Neuronal stem cell (in vitro differentiated cells): ENCODE measurements at regions not wholly inside any gene's neighbourhood (a gene's known extent, or its start where the extent isn't known, plus 50 kb on each side); places are given as distances from the start of the nearest gene placed in this dataset.

ENCODE experiments used
- DNase-seq: peaks from one replicate; pipeline ENCODE4 v3.0.0-alpha.2; 2013; ENCODE audit warnings: low spot score
- H2AFZ ChIP-seq: one replicate; pipeline ENCODE4 v1.6.1; 2013; ENCODE audit warnings: mild to moderate bottlenecking, low read length, inconsistent platforms
- H2AK5ac ChIP-seq: 2 replicates; pipeline ENCODE4 v1.6.1; 2013; ENCODE audit warnings: low read depth, mild to moderate bottlenecking, inconsistent platforms, low read length, moderate library complexity, mixed read lengths
- H2BK120ac ChIP-seq: 2 replicates; pipeline ENCODE4 v1.6.1; 2013; ENCODE audit warnings: low read depth, mild to moderate bottlenecking, inconsistent platforms, low read length, moderate library complexity, mixed read lengths
- H2BK12ac ChIP-seq: one replicate; pipeline ENCODE4 v1.6.1; 2013; ENCODE audit warnings: low read length, inconsistent platforms
- H2BK15ac ChIP-seq: 2 replicates; pipeline ENCODE4 v1.6.1; 2013; ENCODE audit warnings: mild to moderate bottlenecking, low read length, inconsistent platforms, mixed read lengths
- H2BK5ac ChIP-seq: one replicate; pipeline ENCODE4 v1.6.1; 2013; ENCODE audit warnings: inconsistent platforms, mild to moderate bottlenecking, low read length, moderate library complexity
- H3K14ac ChIP-seq: one replicate; pipeline ENCODE4 v1.6.1; 2013; ENCODE audit warnings: low read length, inconsistent platforms
- H3K18ac ChIP-seq: 2 replicates; pipeline ENCODE4 v1.6.1; 2013; ENCODE audit warnings: low read length, inconsistent platforms
- H3K23ac ChIP-seq: 2 replicates; pipeline ENCODE4 v1.6.1; 2013; ENCODE audit warnings: low read depth, mild to moderate bottlenecking, mixed read lengths, low read length, inconsistent platforms; ENCODE audit not compliant: poor library complexity
- H3K27ac ChIP-seq: replicated peaks from 3 replicates; pipeline ENCODE4 v1.5.1; 2013; ENCODE audit warnings: low read length, inconsistent platforms
- H3K27me3 ChIP-seq, 3 experiments: 2 replicates each; pipeline ENCODE4 v1.6.1; 2013; ENCODE audit warnings: low read length in 3 of 3, mild to moderate bottlenecking in 2 of 3, inconsistent platforms in 1 of 3, low read depth in 1 of 3, mixed read lengths in 1 of 3, moderate library complexity in 1 of 3; ENCODE audit not compliant: control insufficient read depth in 3 of 3, insufficient read depth in 3 of 3
- H3K36me3 ChIP-seq, 2 donors: replicated peaks in 1 of 2; 2 replicates each; pipeline ENCODE4 v1.6.1; 2013; ENCODE audit warnings: low read length in 2 of 2; ENCODE audit not compliant: control insufficient read depth in 2 of 2, insufficient read depth in 2 of 2
- H3K4ac ChIP-seq: 2 replicates; pipeline ENCODE4 v1.6.1; 2013; ENCODE audit warnings: inconsistent platforms, mild to moderate bottlenecking, low read length, moderate library complexity
- H3K4me1 ChIP-seq, 2 donors: 1 replicate in 1 of 2; 2 replicates in 1 of 2; pipeline ENCODE4 v1.6.1; 2013; ENCODE audit warnings: low read length in 2 of 2, low read depth in 1 of 2; ENCODE audit not compliant: control insufficient read depth in 2 of 2, insufficient read depth in 1 of 2
- H3K4me2 ChIP-seq: one replicate; pipeline ENCODE4 v1.6.1; 2013; ENCODE audit warnings: mild to moderate bottlenecking, low read length, inconsistent platforms; ENCODE audit not compliant: insufficient read depth, poor library complexity, severe bottlenecking
- H3K4me3 ChIP-seq, 2 donors: 2 replicates each; pipeline ENCODE4 v1.5.1; 2013; ENCODE audit warnings: low read length in 2 of 2, mild to moderate bottlenecking in 2 of 2, inconsistent platforms in 1 of 2, moderate library complexity in 1 of 2
- H3K79me1 ChIP-seq: one replicate; pipeline ENCODE4 v1.6.1; 2013; ENCODE audit warnings: low read depth, mild to moderate bottlenecking, inconsistent platforms, low read length, moderate library complexity
- H3K9ac ChIP-seq: one replicate; pipeline ENCODE4 v1.6.1; 2013; ENCODE audit warnings: mild to moderate bottlenecking, low read depth, low read length, inconsistent platforms; ENCODE audit not compliant: poor library complexity
- H3K9me3 ChIP-seq, 2 donors: replicated peaks in 1 of 2; 2 replicates each; pipeline versions ENCODE3 to v1.6.1; 2013; ENCODE audit warnings: low read length in 2 of 2, mild to moderate bottlenecking in 2 of 2, inconsistent platforms in 1 of 2, low read depth in 1 of 2, mixed read lengths in 1 of 2, moderate library complexity in 1 of 2; ENCODE audit not compliant: control insufficient read depth in 2 of 2, insufficient read depth in 1 of 2
- H4K8ac ChIP-seq: one replicate; pipeline ENCODE4 v1.6.1; 2013; ENCODE audit warnings: low read depth, mild to moderate bottlenecking, inconsistent platforms, low read length, moderate library complexity
- H4K91ac ChIP-seq: one replicate; pipeline ENCODE4 v1.6.1; 2013; ENCODE audit warnings: low read length, low read depth, mild to moderate bottlenecking, inconsistent platforms; ENCODE audit not compliant: poor library complexity
- WGBS, 2 donors: extraction: QIAGEN DNeasy Blood & Tissue Kit; methylation state at CpG; one replicate each; pipeline ENCODE4 v1.1.7; 2013; ENCODE audit warnings: missing lambda C conversion rate in 2 of 2, mixed read lengths in 1 of 2; ENCODE audit not compliant: insufficient read length in 2 of 2, insufficient replicate concordance in 1 of 2; ENCODE audit errors: extremely low coverage in 2 of 2; 5-methylcytosine and 5-hydroxymethylcytosine counted together

DNA sequence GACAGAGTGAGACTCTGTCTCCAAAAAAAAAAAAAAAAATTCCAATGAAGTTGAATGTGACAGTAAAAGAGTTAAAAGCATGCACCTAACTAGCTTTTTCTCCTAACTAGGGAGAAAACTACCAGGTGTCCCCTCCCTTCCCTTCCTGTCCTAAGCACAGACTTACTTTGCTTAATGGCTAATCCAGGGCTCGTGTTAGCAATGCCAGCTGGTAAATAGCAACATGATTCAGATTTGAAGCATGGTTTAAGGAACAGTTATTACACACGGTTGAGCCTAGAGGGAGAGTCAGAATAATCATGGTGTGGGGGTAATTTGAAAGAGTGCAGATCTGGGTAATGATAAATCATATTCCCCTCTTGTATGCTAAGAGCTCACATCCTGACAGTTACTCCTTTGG lies 338.3 kb downstream of the STIM2 start:
- no peak overlapping the region for H2BK5ac ChIP-seq
- H3K18ac ChIP-seq = no peak overlapping the region
- no peak overlapping the region for H3K4me2 ChIP-seq
- H3K4me3 ChIP-seq = no peak overlapping the region
- H3K9ac ChIP-seq = no peak overlapping the region
- H3K14ac ChIP-seq = no peak overlapping the region
- no peak overlapping the region for H3K27ac ChIP-seq
- no peak overlapping the region for H3K23ac ChIP-seq
- no peak overlapping the region for H2BK12ac ChIP-seq
- no peaks in the 10 kb centered on the region for H3K79me1 ChIP-seq
- H2AK5ac ChIP-seq = no peak overlapping the region
- no peak overlapping the region for H4K91ac ChIP-seq
- H3K4me1 ChIP-seq = peaks cover 0 to 1% of the 10 kb centered on the region in 2 donors
- H3K36me3 ChIP-seq = no peaks in the 10 kb centered on the region
- no peak for DNase-seq
- no peak overlapping the region for H2BK120ac ChIP-seq
- H2AFZ ChIP-seq = no peak overlapping the region
- no peak overlapping the region for H2BK15ac ChIP-seq
- H4K8ac ChIP-seq = no peak overlapping the region
- no peaks in the 10 kb centered on the region for H3K27me3 ChIP-seq
- H3K4ac ChIP-seq = no peak overlapping the region
- no CpG with 5 or more reads among the region's 2 CpGs for WGBS, 2 donors
- no peaks in the 10 kb centered on the region for H3K9me3 ChIP-seq

DNA sequence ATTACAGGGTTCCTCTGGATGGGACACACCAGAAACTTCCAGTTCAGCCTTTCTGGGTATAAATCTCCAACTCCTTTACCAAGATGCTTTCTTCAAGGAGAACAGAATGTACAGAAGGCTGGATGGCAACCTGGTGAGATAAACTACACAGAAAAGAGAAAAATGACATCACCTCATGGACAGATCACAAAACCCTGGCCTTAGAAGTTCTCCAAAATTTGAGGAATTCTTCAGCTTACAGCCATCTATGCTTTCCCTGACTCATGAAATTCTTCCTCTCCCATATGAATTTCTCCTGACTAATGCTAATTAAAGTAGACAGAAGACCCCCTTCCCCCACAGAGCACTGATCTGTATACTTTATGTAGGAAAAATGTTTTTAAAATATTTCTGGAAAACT lies 345.4 kb downstream of the STIM2 start:
- H2BK5ac ChIP-seq = no peak overlapping the region
- no peak overlapping the region for H3K4ac ChIP-seq
- H3K14ac ChIP-seq = no peak overlapping the region
- no peak overlapping the region for H3K9ac ChIP-seq
- H3K36me3 ChIP-seq = no peaks in the 10 kb centered on the region
- H4K91ac ChIP-seq = no peak overlapping the region
- H3K9me3 ChIP-seq = no peaks in the 10 kb centered on the region
- no peak overlapping the region for H3K27ac ChIP-seq
- H3K79me1 ChIP-seq = no peaks in the 10 kb centered on the region
- no peak overlapping the region for H2BK12ac ChIP-seq
- H2BK15ac ChIP-seq = no peak overlapping the region
- no peak overlapping the region for H2AFZ ChIP-seq
- H2AK5ac ChIP-seq = no peak overlapping the region
- peaks cover 1 to 10% of the 10 kb centered on the region in 2 donors for H3K4me1 ChIP-seq
- H3K4me3 ChIP-seq = no peak overlapping the region
- no peak overlapping the region for H2BK120ac ChIP-seq
- H3K27me3 ChIP-seq = no peaks in the 10 kb centered on the region
- DNase-seq = no peak
- no peak overlapping the region for H4K8ac ChIP-seq
- H3K4me2 ChIP-seq = no peak overlapping the region
- no peak overlapping the region for H3K18ac ChIP-seq
- no peak overlapping the region for H3K23ac ChIP-seq

GRCh38 chr4:27210956-27211355 lies 350.3 kb downstream of the STIM2 start:
- DNase-seq = no peak
- Histone ChIP-seq H3K36me3 (no peaks in the 10 kb centered on the region), H2BK120ac (no peak overlapping the region), H4K8ac (no peak overlapping the region), H3K27ac (no peak overlapping the region), H3K4me1 (peaks cover 1 to 10% of the 10 kb centered on the region in 2 donors), H3K18ac (no peak overlapping the region), H4K91ac (no peak overlapping the region), H3K4ac (no peak overlapping the region), H2BK15ac (no peak overlapping the region), H2BK5ac (no peak overlapping the region), H2AFZ (no peak overlapping the region), H3K79me1 (no peaks in the 10 kb centered on the region), H3K27me3 (no peaks in the 10 kb centered on the region), H2BK12ac (no peak overlapping the region), H3K9ac (no peak overlapping the region), H3K4me3 (no peak overlapping the region), H3K9me3 (no peaks in the 10 kb centered on the region), H3K4me2 (no peak overlapping the region), H3K23ac (no peak overlapping the region), H3K14ac (no peak overlapping the region), H2AK5ac (no peak overlapping the region)
- WGBS, 2 donors = no CpG with 5 or more reads among the region's 4 CpGs

GRCh38 chr4:27214010-27214409 lies 353.4 kb downstream of the STIM2 start:
- Histone ChIP-seq H3K79me1 (no peaks in the 10 kb centered on the region), H2AK5ac (no peak overlapping the region), H2AFZ (no peak overlapping the region), H3K9me3 (no peaks in the 10 kb centered on the region), H2BK12ac (no peak overlapping the region), H3K23ac (no peak overlapping the region), H3K36me3 (no peaks in the 10 kb centered on the region), H3K14ac (no peak overlapping the region), H3K4me3 (no peak overlapping the region), H3K18ac (no peak overlapping the region), H4K8ac (no peak overlapping the region), H2BK5ac (no peak overlapping the region), H3K4ac (no peak overlapping the region), H3K27ac (no peak overlapping the region), H3K9ac (no peak overlapping the region), H2BK15ac (no peak overlapping the region), H3K4me2 (no peak overlapping the region), H2BK120ac (no peak overlapping the region), H4K91ac (no peak overlapping the region), H3K4me1 (peaks cover 0 to 3% of the 10 kb centered on the region in 2 donors), H3K27me3 (no peaks in the 10 kb centered on the region)
- no peak for DNase-seq
- WGBS, 2 donors = no CpG with 5 or more reads among the region's 3 CpGs
